Osteocyte (in vitro differentiated cells): ENCODE measurements at regions not wholly inside any gene's neighbourhood (a gene's known extent, or its start where the extent isn't known, plus 50 kb on each side); places are given as distances from the start of the nearest gene placed in this dataset.

Experiments used
- DNase-seq: peaks from one replicate; pipeline ENCODE4 v3.0.0; 2021; ENCODE audit warnings: mixed read lengths; ENCODE audit not compliant: unreplicated experiment; ENCODE audit errors: extremely low spot score
- H3K27ac Mint-ChIP-seq: one replicate; pipeline ENCODE4 v1.8.0; 2021; ENCODE audit warnings: mild to moderate bottlenecking, mixed read lengths; ENCODE audit not compliant: unreplicated experiment
- H3K27me3 Mint-ChIP-seq: one replicate; pipeline ENCODE4 v1.8.0; 2021; ENCODE audit warnings: mixed read lengths; ENCODE audit not compliant: unreplicated experiment
- H3K36me3 Mint-ChIP-seq: one replicate; pipeline ENCODE4 v1.8.0; 2021; ENCODE audit warnings: mixed read lengths; ENCODE audit not compliant: unreplicated experiment
- H3K4me1 Mint-ChIP-seq: one replicate; pipeline ENCODE4 v1.8.0; 2021; ENCODE audit warnings: mixed read lengths; ENCODE audit not compliant: unreplicated experiment
- H3K4me3 Mint-ChIP-seq: one replicate; pipeline ENCODE4 v1.8.0; 2021; ENCODE audit warnings: mild to moderate bottlenecking, moderate library complexity, mixed read lengths; ENCODE audit not compliant: unreplicated experiment
- H3K9me3 Mint-ChIP-seq: one replicate; pipeline ENCODE4 v1.8.0; 2021; ENCODE audit warnings: mixed read lengths; ENCODE audit not compliant: unreplicated experiment
- CTCF ChIP-seq: fragments of 200-600 bp; sonication (generic); IDR thresholded peaks from 2 replicates; pipeline ENCODE4 v1.5.0; 2021; ENCODE audit warnings: antibody characterized with exemption, mild to moderate bottlenecking, moderate library complexity

- Mint-ChIP-seq H3K4me3 (no peak overlapping the region), H3K4me1 (no peaks in the 10 kb centered on the region), H3K27ac (no peak overlapping the region), H3K36me3 (no peaks in the 10 kb centered on the region), H3K27me3 (no peaks in the 10 kb centered on the region), H3K9me3 (no peaks in the 10 kb centered on the region)
- TF ChIP-seq CTCF, result no peak
- DNase-seq, result no peak
Measured at GRCh38 chr7:125641884-125642283, 712.3 kb upstream of the POT1 start.

GRCh38 chr7:125636320-125636962 lies 706.8 kb upstream of the POT1 start:
- Mint-ChIP-seq H3K27ac (no peak overlapping the region), H3K4me1 (no peaks in the 10 kb centered on the region), H3K27me3 (no peaks in the 10 kb centered on the region), H3K36me3 (no peaks in the 10 kb centered on the region), H3K4me3 (no peak overlapping the region), H3K9me3 (no peaks in the 10 kb centered on the region)
- no peak for TF ChIP-seq CTCF
- DNase-seq, result no peak

GRCh38 chr7:125618516-125618915 lies 688.9 kb upstream of the POT1 start:
- DNase-seq, result no peak
- Mint-ChIP-seq H3K27ac (no peak overlapping the region), H3K9me3 (peaks cover 28% of the 10 kb centered on the region), H3K4me3 (no peak overlapping the region), H3K27me3 (no peaks in the 10 kb centered on the region), H3K36me3 (no peaks in the 10 kb centered on the region), H3K4me1 (peaks cover 7% of the 10 kb centered on the region)
- TF ChIP-seq CTCF, result no peak

- no peak overlapping the region for H3K27ac Mint-ChIP-seq
- H3K36me3 Mint-ChIP-seq, result no peaks in the 10 kb centered on the region
- no peak for TF ChIP-seq CTCF
- H3K9me3 Mint-ChIP-seq, result peaks cover 17% of the 10 kb centered on the region
- H3K27me3 Mint-ChIP-seq, result no peaks in the 10 kb centered on the region
- H3K4me1 Mint-ChIP-seq, result no peaks in the 10 kb centered on the region
- no peak for DNase-seq
- no peak overlapping the region for H3K4me3 Mint-ChIP-seq
Measured at GRCh38 chr7:125611582-125611981, 682.0 kb upstream of the POT1 start.

GRCh38 chr7:125606671-125607070 lies 677.0 kb upstream of the POT1 start:
- Mint-ChIP-seq H3K4me3 (no peak overlapping the region), H3K27me3 (no peaks in the 10 kb centered on the region), H3K9me3 (no peaks in the 10 kb centered on the region), H3K27ac (no peak overlapping the region), H3K36me3 (no peaks in the 10 kb centered on the region), H3K4me1 (peaks cover 19% of the 10 kb centered on the region)
- TF ChIP-seq CTCF, result no peak
- no peak for DNase-seq
